ENCODE measurements at regions not wholly inside any gene's neighbourhood (a gene's known extent, or its start where the extent isn't known, plus 50 kb on each side); places are given as distances from the start of the nearest gene placed in this dataset.

DNA sequence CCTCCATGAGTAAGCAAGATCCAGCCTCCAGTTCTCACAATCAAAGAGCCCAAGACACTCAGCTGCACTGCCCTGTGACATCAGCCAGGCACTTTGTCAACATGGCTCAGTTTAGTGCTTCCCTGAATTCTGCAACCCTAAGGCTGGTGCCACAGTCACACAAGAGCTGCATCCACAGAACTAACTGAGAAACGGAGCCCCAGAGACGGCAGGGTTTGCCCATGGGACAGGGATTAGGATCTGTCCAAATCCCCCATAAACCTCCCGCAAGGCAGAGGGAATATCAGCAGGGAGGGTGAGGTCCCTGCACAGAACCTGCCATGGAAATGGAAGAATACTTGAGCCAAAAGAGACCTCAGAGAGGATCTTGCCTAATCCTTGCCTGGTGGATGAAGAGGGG lies 70.4 kb upstream of the UQCRFS1 start:
- Histone ChIP-seq H3K4me3 (no peak overlapping the region), H3K27me3 (no peaks in the 10 kb centered on the region), H3K27ac (no peak overlapping the region), H3K9me3 (no peaks in the 10 kb centered on the region), H3K4me1 (no peaks in the 10 kb centered on the region), H3K36me3 (no peaks in the 10 kb centered on the region)
- 46 to 66% methylated on average over 3 of the region's 3 CpGs for WGBS, 2 donors
- FAIRE-seq, result no peak
- DNase-seq, result peak in 1 of 6 donors; percentile 5
- ATAC-seq, result no peak
- TF ChIP-seq, protein P1, sequence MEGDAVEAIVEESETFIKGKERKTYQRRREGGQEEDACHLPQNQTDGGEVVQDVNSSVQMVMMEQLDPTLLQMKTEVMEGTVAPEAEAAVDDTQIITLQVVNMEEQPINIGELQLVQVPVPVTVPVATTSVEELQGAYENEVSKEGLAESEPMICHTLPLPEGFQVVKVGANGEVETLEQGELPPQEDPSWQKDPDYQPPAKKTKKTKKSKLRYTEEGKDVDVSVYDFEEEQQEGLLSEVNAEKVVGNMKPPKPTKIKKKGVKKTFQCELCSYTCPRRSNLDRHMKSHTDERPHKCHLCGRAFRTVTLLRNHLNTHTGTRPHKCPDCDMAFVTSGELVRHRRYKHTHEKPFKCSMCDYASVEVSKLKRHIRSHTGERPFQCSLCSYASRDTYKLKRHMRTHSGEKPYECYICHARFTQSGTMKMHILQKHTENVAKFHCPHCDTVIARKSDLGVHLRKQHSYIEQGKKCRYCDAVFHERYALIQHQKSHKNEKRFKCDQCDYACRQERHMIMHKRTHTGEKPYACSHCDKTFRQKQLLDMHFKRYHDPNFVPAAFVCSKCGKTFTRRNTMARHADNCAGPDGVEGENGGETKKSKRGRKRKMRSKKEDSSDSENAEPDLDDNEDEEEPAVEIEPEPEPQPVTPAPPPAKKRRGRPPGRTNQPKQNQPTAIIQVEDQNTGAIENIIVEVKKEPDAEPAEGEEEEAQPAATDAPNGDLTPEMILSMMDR (IDR thresholded peaks at IDR 0.05), result no peak
- intact Hi-C loops (cut with DNase I), result no loop called here

DNA sequence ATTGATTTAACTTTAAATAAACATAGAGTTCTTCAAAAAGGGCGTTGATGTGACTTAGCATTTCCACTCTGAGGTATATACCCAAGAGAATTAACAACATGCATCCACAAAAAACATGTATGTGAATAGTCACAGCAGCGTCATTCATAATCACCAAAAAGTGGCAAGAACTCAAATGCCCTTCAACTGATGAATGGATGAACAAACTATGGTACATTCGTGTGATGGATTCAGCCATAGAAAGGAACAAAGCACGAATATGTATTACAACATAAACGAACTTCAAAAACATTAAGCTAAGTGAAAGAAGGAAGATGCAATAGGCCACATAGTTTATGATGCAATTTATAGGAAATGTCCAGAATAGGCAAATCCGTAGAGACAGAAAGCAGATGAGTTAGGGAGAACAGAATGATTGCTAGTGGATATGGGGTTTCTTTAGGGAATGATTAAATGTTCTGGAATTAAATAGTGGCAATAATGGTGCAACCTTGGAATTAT lies 72.3 kb upstream of the UQCRFS1 start:
- intact Hi-C loops (cut with DNase I), result no loop called here
- Histone ChIP-seq H3K27me3 (no peaks in the 10 kb centered on the region), H3K9me3 (no peaks in the 10 kb centered on the region), H3K27ac (no peak overlapping the region), H3K4me1 (no peaks in the 10 kb centered on the region), H3K4me3 (no peak overlapping the region), H3K36me3 (no peaks in the 10 kb centered on the region)
- FAIRE-seq (no peak), ATAC-seq (no peak), DNase-seq (no peak)
- WGBS, 2 donors, result 43 to 59% methylated on average over 6 of the region's 6 CpGs
- TF ChIP-seq, protein P1 (IDR thresholded peaks at IDR 0.05), result no peak

DNA sequence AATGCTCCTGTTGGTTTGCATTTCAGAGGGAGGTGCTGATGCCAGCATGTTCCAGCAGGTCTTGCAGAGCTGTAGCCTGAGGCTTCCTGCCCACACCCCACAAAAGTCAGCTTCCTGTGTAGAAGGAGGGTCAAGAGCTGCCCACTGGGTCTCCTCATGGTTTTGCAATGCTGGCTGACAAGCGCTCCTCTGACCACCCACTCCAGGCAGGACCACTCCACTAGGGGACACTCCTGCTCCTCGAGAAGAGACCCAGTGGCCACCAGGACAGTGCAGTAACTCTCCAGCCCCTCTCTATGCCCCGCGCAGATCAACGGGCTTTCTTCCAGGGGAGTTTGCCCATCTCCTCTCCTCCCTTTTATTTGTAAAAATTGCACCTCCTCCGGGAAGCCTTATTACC lies 72.9 kb upstream of the UQCRFS1 start:
- no peak for FAIRE-seq
- intact Hi-C loops (cut with DNase I), result no loop called here
- no peak for ATAC-seq
- Histone ChIP-seq H3K36me3 (no peaks in the 10 kb centered on the region), H3K4me3 (no peak overlapping the region), H3K27ac (no peak overlapping the region), H3K9me3 (no peaks in the 10 kb centered on the region), H3K27me3 (no peaks in the 10 kb centered on the region), H3K4me1 (no peaks in the 10 kb centered on the region)
- 24 to 30% methylated on average over 6 of the region's 6 CpGs for WGBS, 2 donors
- DNase-seq, result no peak
- TF ChIP-seq, protein P1 (IDR thresholded peaks at IDR 0.05), result no peak

DNA sequence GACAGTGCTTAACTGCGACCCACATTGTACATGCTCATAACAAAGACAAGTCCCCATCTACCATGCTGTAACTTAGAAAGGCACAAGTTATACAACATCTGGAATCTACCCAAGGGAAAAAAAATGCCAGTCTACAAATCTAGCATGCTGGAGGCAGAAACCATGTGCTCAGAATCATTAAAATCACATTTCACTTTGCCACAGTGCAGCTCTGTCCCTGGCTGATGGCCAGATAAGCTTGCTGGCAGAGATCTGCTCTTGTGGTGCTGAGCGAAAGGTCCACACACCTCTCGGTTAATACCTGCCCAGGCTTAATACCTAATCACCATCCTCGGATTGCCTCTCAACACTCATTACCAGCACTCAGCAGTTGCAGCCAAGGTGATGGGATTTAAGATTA lies 74.1 kb upstream of the UQCRFS1 start:
- Histone ChIP-seq H3K27ac (no peak overlapping the region), H3K9me3 (no peaks in the 10 kb centered on the region), H3K4me3 (no peak overlapping the region), H3K27me3 (no peaks in the 10 kb centered on the region), H3K36me3 (no peaks in the 10 kb centered on the region), H3K4me1 (no peaks in the 10 kb centered on the region)
- intact Hi-C loops (cut with DNase I), result no loop called here
- DNase-seq (peak in 3 of 6 donors; percentile 27 to 35 (median 32)), FAIRE-seq (no peak), ATAC-seq (peak in 2 of 4 donors; percentile 23 to 65)
- 30 to 32% methylated on average over 4 of the region's 4 CpGs for WGBS, 2 donors
- TF ChIP-seq, protein P1 (IDR thresholded peaks at IDR 0.05), result no peak

DNA sequence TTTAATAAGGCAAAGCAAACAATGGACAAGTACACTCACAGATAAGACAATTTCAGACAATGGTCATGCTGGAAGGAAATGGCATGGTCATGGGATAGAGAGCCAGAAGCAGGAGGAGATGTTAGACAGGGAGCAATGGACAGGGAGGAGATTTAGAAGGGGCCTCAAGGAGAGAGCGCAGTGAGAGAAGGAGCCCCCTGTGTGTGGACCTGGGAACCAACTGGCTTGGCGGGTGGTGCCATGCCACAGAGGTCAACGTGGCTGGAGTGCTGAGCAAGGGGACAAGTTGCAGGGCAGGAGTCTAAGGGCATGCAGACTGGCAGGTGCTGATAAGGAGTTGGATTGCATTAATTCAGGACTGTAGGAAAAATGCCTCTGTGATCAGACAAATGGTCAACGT lies 75.3 kb upstream of the UQCRFS1 start:
- no peaks in the 10 kb centered on the region for H3K9me3 ChIP-seq
- TF ChIP-seq, protein P1 (IDR thresholded peaks at IDR 0.05), result no peak
- FAIRE-seq (no peak), ATAC-seq (no peak), DNase-seq (no peak)
- 69% methylated on average over 4 of the region's 4 CpGs for WGBS, 2 donors
- H3K36me3 ChIP-seq, result no peaks in the 10 kb centered on the region
- H3K27me3 ChIP-seq, result no peaks in the 10 kb centered on the region
- no peaks in the 10 kb centered on the region for H3K4me1 ChIP-seq
- intact Hi-C loops (cut with DNase I), result no loop called here
- H3K4me3 ChIP-seq, result no peak overlapping the region
- no peak overlapping the region for H3K27ac ChIP-seq

All from pancreas (tissue), 10 donors.